ENCODE measurements at regions not wholly inside any gene's neighbourhood (a gene's known extent, or its start where the extent isn't known, plus 50 kb on each side); places are given as distances from the start of the nearest gene placed in this dataset.
A peak's percentile ranks its signal among the peaks of the same experiment; 100 is the strongest.

DNA sequence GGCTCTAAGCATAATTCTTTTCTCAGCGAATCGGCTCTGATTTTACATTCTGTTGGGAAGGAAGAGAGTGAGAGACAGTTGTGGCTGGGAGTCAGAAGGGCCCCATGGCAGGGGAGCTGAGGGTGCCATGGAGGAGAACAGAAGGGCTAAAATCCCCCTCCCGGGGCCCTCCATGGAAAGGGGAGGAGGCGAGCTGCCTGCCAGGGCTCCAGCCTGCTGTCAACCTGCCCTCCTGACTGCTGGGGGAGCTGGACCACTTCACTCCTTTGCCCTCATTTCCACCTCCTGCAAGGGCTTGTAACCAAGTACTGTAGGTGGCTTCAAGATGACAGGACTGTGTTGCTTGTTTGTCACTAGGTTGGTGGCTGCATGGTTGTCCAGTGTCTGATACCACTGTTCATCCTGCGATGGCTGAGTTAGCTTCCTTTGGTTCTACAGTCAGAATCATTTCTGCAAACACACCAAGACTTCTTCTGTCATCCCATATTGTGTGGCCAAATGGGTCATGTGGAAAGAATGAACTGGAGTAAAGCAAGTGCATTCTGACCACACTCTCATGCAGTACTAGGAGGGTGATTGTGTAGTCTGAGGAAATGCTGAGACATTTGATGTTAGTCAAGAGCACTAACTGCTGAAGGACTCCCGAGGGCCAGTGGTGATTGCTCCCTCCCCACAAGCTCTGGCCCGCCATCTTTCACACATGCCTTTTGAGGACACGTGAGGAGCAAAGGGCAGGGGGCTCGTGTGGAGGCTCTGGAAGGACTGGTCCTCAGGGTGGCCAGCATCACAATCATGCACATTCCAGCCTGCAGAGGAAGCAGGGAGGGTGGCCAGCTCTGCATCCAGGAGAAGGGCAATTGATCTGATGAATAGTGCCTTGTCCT lies 307.2 kb downstream of the GADD45G start:
- DNase-seq (ENCODE audit: low spot score), result no peak

DNA sequence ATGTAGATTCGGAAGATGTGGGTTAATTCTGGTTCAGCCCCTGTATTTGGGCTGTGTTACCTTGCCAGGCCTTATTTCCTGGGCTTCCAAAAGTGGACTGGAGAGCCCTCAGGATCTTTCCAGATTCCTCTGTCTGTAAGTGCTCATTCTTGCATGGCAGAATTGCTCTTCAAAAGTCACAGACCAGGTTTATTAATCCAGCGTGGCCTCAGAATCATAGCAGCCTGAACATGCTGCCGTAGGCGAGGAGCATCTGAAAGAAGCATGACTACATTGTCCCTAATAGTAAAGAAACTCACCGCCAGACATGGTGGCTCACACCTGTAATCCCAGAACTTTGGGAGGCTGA lies 307.8 kb downstream of the GADD45G start:
- DNase-seq (ENCODE audit: low spot score), result no peak

DNA sequence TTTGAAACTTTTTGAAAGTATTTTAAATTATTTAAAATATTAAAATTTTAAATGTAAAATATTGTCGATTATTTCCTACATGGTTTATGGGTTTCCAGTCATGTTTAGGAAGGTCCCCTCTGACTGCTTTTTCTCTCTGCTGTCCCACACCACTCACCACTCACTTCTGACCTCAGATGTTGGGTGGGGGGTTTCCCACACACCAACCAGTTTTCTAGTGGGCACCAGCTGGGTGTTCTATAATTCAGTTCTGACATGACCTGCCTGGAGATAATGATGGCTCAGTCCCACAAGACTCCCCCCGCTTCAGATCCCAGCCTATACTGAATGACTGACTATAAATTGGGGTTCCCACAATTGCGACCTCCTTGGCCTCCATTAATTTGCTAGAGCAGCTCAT lies 310.4 kb downstream of the GADD45G start:
- DNase-seq (ENCODE audit: low spot score), result no peak

DNA sequence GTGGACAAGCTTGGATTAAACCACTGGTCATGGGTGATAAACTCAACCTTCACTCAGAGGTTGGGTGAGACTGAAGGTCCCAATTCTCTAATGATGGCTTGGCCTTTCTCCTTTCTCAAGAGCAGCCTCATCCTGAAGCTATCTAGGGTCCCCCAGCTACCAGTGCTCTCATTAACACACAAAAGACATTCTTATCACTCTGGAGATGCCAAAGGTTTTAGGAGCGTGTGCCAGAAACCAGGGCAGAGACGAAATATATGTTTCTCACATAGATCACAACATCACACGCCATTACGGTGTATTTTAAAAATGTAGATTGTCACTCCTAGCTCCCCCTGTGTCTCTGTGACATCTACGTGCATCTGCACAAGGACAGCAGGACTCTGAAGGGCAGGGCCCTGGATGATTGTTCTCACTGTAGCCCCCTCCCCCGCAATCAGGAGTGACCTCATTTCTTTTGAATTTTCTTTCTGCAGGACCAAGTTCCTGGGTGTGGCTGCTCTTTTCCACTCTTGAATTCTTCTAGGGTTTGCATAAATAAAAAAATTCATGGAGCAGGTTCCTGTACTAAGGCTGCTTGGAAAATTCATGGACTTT lies 311.3 kb downstream of the GADD45G start:
- no peak for DNase-seq (ENCODE audit: low spot score)

DNA sequence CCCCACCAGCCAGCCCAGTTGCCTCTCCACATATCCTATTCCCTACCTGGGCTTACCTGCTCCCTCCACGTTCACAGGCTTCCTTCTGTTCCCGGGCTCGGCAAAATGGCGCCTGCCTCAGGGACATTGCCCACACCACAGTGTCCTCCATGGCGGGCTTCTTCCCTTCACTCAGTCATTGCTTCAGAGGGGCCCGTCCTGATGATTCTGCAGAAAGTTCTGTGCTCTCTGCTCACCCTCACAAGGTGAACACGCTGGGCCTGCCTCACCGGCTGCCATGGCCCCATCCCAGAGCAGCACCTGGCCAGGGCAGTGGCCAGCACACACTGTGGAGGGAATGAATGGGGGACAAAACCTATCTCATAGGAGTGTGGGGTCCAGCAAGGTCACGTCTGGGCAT lies 313.0 kb downstream of the GADD45G start:
- no peak for DNase-seq (ENCODE audit: low spot score)

DNA sequence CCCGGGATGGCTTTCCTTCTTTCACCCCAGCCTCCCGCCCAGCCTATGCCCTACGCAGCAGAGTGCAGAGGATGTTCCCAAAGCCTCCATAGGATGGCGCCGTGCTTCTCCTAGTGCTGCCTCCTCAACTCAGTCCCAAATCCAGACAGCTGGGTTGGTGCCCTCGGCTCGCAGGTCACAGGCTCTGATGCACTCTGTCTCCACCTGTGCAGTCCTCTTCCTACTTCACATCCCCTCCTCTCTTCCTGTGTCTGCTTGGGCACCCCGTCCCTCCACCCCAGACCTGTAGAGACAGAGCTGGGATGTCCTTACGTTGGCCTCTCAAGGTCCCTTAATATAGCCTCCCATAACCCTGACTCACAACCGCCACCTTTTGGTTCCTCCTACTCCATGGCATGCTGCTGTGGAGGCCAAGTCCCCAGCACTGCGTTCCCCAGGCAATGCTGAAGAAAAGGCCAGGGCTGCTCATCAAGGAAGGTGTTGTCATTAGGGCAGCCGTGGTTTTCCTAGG lies 314.4 kb downstream of the GADD45G start:
- peak; percentile 17 for DNase-seq (ENCODE audit: low spot score)

DNA sequence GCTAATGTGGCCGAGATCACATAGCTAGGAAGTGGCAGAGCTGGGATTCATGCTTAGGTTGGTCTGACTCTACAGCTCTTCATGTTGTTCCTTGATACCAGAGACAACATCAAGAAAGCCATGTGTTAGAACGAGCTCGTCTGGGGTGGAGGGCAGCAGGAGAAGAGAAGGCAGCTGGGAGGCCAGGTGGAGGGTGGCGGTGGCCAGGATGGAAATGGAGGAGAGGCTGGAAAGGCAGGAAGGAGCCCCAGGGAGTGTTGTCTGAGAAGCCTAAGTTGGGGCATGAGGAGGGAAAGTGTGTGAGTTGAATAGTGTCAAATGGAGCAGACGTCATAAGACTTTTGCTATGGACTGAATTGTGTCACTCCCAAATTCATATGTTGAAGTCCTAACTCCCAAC lies 315.3 kb downstream of the GADD45G start:
- no peak for DNase-seq (ENCODE audit: low spot score)

DNA sequence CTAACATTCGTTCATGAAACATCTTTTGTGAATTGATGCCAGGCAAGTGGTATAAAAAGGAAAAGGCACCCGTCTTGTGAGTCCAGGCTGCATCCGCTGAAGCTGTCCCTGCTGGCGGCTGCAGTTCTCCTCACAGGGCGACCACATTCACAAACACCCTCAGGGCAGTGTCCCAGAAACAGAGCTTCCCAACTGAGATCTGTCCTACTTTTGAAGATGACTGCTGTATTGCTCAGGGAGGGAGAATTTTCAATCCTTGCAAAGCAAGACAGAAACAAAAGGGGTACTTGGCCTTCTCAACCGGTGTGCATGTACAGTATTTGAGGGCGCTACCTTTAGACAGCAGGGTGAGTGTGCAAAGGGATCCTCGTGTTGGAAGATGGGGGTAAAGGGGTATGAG lies 316.1 kb downstream of the GADD45G start:
- DNase-seq (ENCODE audit: low spot score), result no peak

DNA sequence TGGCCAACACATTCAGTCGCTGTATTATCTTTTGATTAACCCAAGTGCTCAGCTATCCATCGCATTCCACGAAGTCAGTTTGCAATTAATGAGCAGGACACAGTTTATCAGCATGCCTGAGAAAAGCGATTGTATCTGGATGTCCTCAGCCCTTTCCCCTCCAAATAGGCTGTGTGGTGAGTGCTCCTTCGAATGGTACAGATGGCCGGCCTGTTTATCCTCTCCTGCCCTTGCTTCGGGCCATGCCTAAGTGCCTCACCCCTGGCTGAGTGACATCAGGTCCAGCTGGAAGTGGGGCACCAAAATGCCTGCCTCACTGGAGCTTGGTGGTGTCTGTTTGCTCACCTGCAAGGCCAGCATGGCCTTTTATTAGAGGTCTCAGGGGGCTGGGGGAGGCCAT lies 317.3 kb downstream of the GADD45G start:
- DNase-seq (ENCODE audit: low spot score), result no peak

DNA sequence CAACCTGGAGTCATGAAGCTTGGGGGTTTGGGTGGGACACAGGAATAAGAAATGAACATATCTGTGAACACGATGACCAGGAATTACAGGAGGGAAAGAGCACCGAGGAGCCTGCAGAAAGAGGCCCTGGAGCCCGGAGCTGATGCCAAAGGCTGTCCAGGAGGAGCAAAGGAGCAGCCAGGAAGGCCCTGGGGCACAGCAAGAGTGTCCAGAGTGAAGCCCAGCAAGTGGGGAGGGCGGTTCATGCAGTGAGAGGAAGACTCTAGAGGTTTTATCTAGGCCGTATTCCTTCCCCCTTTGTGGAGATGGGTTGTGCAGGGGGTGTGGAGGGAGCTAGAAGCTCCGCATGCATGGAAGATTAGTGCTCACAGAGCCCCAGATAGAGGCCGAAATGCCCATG lies 318.4 kb downstream of the GADD45G start:
- no peak for DNase-seq (ENCODE audit: low spot score)

DNA sequence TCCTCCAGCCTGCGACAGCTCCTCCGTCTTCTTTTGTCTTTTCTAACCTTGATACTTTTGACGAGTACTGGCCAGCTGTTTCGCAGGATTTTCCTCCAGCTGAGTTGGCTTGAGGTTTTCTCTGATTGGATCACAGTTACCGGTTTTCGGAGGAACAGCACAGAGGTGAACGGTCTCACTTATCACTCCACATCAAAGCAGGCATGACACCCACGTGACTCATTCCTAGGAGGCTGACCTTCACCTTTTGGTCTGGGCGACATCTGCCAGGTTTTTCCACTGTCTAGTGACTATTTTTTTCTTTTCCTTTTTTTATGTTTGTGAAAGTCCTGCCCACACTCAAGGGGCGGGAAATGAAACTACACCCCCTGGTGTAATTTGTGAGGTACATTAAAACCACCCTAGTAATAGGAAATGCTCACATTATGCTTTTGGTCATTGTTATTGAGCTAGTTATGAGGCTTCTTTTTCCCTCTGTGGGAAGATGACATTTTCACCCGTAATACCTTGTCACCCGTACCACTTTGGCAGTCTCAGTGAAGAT lies 319.2 kb downstream of the GADD45G start:
- DNase-seq (ENCODE audit: low spot score), result peak; percentile 13

DNA sequence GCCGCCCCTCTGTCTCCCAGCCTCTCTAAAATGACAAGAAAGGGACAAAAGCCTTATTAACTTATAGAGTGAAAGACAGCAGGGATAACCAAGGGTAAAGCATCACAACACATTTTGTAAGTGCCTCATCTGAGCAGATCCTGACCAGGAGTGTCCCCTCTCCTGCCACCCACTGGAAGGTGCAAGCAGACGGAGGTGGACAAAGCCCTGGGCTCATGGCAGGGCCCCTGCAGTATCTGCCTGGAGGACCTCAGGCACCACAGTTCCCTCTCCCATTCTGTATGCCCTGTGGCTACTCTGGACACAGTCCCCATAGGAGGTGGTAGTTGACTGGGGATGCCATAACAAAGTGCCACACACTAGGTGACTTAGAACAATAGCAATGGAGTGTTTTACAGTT lies 319.8 kb downstream of the GADD45G start:
- DNase-seq (ENCODE audit: low spot score), result no peak

DNA sequence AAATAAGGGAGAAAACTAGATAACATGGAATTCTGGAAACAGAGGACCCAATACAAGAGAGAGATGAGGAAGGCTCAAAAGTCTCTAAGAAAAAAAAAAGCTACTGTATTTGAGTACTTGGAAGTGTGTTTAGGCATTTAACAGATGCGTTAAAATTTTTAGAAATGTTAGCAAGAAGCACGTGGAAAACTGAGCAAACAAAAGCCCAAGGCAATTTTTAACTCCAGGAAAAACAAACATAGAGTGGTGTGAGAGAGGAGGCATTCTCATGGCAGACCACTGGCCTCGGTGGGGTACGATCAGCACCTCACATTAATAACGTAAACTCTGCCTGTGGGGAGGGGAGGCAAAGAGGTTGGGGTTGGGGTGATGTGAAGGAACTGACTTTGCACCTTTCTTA lies 321.4 kb downstream of the GADD45G start:
- DNase-seq (ENCODE audit: low spot score), result no peak

DNA sequence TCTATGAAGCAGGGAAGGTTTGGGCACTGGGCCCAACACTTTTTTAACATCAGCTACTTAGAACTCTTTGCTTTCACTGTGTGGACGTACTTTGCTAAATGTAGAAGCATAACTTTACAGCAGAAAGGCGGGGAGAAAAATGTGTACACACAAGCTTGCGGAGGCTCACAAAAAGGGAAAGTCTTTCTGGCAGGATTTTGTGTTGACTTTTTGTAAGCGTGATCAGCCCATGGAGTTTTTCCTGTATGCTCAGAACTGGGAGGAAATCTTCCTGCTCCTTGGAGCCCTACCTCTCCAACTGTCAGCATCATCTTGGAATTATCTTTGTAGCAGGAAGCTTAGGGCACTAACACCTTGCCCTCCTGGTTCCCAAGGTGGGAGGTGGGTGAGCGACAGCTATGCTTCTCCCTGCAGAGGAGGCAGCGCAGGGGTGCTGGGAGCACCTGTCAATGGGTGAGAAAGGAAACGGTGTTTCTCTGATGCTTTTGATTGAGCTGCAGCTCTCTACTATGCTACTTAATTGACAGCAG lies 321.9 kb downstream of the GADD45G start:
- DNase-seq (ENCODE audit: low spot score), result no peak

DNA sequence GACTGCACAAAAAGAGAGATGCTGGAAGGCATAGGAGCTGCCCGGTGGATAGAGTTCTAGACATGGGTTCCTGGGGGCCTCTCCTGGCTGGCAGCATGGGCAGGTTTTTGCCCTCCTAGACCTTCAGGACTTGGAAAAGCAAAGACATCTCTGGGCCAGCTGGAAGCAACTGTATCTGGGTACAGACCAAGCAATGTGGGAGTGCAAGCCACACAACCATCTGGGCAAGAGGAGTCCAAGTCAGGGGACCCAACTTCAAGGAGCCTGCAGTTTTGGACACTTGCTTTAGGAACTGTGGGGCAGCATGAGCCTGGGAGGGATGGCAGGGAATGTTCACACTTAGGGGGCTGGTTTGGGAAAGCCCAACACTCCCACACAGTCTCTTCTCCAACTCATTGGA lies 323.3 kb downstream of the GADD45G start:
- DNase-seq (ENCODE audit: low spot score), result no peak

DNA sequence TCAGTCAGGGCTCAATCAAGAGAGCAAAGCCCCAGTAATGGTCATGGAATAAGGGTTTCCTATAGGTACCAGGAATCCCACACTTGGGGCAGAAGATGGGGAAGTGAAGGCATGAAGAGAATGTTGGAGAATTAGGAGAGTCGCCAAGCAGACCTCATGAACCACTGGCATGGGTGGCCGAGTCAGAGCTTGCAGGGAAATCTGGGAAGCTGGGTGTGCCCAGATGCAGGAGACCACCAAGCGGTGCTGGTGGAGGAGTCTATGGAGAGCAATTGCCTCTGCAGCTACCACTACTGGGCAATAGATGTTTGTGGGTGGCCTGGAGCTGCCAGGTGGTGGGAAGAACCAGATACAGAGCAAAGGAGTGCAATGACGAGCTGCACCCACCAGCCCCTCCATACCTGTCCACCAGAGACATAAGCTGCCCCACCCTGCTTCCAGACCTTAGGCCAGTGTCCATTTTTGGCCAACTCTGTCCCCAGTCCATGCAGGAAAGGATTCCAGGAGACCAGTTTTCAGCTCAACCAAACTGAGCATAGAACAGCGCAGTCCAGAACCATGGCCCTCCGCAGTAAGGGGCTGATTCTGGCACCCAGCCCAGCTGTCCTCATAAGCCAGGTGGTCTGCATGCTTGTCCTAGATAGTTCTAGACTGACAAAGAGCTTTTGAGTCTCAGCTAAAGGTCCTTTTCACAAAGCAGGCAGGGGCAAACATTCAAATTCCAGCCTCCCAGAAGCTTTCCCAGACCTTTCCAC lies 323.9 kb downstream of the GADD45G start:
- no peak for DNase-seq (ENCODE audit: low spot score)

DNA sequence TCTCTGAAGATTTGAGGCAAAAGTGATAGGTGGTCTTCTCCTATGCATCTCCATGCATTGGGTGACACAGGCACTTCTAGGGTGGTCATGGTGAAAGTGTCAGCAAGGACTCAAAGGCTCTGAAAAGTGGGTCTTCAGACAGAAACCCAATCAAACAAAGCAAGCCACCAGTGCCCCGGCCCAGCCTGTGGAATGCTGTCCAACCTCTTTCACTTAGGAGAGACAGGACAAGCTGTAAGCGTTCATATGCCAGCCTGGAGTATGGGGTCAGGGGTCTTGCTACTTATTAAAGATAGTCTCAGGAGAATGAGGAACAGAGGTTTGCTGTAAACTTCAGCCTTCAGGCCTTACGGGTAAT lies 324.5 kb downstream of the GADD45G start:
- DNase-seq (ENCODE audit: low spot score), result no peak

DNA sequence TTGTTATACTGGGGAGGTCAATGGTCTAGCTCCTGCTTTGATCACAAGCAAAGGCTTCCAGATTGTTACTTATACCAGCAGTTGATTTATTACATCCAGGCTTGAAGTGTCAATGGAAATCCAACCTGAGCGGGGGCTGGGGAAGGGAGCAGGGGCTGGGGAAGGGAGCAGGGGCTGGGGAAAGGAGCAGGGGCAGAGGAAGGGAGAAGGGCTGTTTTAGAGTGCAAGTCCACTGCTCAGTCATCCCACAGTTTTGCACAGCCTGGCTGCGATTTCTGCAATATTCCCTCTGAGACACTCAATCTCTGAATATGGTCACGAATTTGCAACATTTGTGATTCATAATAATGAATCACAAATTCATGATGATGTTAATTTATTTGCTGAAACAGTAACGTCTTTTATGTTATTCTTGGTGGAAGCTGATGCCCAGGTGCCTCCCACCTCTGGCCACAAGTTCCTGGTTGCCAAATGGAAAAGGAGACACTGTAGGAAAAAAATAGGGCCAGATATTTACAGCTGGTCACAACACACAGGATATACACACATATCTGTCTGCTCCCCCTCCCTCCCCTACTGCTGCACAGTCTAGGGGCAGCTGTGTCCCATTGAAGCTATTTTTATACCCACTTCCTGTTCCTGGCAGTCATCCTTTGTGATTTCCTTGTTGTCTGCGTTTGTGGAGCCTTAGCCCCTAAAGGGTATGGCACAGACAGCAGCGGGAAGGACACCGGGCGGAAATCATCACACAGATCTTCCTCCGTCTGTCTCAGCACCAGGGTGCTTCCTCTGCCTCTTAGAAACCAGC lies 325.1 kb downstream of the GADD45G start:
- DNase-seq (ENCODE audit: low spot score), result no peak

DNA sequence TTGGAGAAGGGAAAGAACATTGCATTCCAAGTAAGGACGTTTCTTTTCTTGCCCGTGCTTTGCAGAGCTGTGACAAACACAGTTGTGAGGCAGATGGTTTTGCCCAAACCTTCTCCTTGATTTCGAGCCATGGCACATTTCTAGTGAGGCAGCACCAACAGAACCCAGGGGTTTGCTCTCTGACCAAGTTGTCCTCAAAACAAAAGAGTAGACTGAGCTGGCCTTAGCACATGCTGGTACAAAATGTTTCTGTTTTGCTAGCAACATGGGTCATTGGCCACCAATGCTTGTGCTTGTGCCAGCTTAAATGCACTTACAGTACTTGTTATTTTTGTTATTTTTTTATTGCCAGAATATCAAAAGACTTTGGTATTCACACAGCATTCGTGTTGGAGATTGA lies 328.8 kb downstream of the GADD45G start:
- DNase-seq (ENCODE audit: low spot score), result no peak

DNA sequence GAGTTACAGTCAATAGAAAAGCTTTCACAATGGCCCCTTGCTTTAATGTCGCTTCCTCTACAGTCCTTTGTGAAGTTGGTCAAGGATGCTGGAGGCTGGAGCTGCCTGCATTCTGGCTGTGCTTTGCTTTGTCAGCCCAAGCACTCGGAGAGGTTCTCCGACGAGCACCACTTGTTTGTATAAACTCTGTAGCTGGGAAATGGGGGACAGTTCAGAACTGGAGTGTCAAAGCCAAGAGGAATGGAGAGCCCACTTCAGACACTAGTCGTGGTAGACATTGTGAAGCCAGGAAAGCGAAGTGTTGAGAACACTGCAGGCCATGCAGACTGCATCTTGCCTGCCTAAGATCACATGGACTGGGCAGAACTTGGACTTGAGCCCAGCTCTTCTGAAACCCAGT lies 330.3 kb downstream of the GADD45G start:
- no peak for DNase-seq (ENCODE audit: low spot score)

DNA sequence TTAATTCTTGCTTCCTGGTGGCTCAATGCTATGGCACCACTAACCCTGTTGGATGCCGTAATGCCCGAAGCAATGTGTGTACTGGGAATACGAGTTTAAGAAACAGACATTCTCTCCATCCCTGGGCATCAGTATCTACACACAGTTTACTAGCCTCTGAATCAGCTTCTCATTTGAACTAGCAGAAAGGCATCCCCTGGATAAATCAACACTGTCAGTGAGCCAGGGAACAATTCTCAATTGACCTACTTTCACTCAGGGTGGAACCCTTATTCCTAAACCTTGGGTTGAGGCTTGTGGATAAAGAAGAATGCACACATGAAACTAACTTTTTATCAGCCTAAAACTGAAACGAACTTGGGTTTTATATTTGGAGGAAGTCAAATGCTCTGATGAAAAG lies 331.0 kb downstream of the GADD45G start:
- DNase-seq (ENCODE audit: low spot score), result no peak

DNA sequence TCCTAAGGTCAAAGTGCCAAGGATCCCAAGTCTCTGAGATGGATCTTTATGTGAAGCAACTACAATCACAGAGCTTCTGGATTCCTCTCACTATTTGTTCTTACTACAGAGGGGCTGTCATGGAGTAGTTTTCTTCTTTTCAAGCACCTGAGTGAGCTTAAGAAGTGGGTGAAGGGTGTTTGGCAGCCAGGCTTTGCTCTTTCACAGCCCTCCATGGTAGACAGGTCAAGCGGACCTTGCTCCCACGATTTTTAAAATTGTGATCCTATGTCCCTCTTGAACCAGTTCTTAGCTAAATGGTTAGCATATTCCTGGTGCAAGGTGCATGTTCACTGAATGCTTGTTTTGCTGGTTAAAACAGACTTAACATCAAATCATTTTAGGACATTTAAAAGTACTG lies 332.2 kb downstream of the GADD45G start:
- no peak for DNase-seq (ENCODE audit: low spot score)
